GM21447 (cell line): ENCODE measurements at regions not wholly inside any gene's neighbourhood (a gene's known extent, or its start where the extent isn't known, plus 50 kb on each side); places are given as distances from the start of the nearest gene placed in this dataset.

Experiments
- ATAC-seq: cut with Tn5 transposase; IDR thresholded peaks from one replicate; pipeline ENCODE4 v1.9.1; 2021; ENCODE audit not compliant: unreplicated experiment

DNA sequence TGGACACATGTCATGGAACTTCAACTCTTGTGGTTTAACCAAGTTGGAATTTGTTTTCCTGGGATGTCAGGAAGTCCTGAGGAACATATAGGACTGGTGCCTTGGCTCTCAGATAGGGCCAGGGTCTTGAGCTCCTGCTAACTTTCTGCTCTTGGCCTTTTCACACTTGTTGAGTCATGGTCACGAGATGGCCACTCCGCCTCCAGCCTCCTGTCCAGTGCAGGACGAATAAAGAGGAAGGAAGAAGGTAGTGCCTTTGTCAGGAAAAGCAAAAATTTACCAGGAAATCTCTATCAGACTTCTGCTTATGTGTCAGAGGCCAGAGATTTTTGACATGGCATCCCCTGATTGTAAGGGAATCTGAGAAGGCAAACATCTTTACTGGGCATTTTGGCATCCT, 89.1 kb upstream of the ARHGAP20 start:
- no peak for ATAC-seq

GRCh38 chr11:110798201-110798900, 86.1 kb upstream of the ARHGAP20 start:
- ATAC-seq, result no peak

DNA sequence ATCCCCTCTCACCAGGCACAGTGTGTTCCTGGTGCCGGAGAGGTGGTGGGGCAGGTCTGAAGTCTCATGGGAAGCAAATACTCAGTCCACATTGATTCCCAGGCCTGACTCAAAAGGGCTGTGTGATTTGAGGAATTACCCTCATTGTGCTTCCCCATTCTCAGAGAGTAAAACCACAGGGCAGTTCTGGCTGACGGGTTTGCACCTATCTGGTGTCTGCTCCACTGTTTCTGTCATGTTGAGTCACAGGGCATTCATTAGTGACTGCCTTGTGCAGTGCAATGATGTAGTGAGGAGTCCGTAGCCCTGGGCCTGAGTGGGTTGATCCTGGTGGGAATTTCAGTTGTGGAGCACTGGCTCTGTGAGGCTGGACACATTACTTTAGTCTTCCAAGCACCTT, 85.2 kb upstream of the ARHGAP20 start:
- ATAC-seq, result peak; percentile 85

DNA sequence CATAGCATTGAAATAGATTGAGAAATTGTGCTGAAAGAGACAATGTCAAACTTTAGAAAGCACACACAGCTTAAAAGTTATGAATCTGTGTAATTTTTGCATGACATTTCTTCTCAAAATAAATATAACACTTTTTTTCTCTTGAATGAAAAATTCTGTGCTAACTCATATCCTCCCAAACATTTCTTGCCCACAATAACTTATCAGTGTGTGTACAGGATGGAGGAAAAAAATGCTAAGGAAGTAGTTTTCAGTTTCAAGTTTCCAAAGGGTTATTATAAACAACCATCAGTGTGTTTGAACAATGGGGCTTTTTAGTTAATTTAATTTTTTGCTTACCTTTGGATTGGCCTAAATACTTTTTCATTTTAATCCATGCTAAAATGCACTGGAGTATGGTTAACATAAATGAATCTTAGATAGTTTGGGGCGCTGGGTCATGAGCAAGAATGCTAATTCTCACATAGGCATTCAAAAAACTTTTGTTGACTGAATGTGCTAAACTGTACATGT, 82.9 kb upstream of the ARHGAP20 start:
- no peak for ATAC-seq

DNA sequence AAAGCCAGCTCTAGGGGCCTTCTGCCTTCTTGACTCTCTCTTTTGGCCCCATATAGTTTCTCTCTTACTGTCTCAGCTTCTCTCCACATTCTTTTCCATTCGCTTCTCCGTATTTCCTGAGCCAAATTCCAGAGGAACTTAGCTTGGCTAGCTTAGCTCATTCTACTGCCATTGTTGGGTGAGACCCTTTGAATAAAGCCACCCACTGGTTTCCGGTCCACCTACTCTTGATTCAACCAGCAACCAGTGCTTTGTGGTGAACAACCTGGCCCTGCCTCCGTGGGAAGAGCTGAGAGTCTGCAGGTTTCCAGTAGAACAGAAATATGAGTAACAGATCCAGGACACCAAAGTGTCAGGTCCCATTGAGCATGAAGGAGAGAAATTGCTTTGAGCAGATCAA, 81.3 kb upstream of the ARHGAP20 start:
- no peak for ATAC-seq

- no peak for ATAC-seq
Observed at GRCh38 chr11:110791621-110792020, 79.4 kb upstream of the ARHGAP20 start.

GRCh38 chr11:110787680-110788079, 75.4 kb upstream of the ARHGAP20 start:
- no peak for ATAC-seq

- no peak for ATAC-seq
Observed at GRCh38 chr11:110786226-110786902, 74.1 kb upstream of the ARHGAP20 start.

GRCh38 chr11:110785398-110785797, 73.2 kb upstream of the ARHGAP20 start:
- ATAC-seq, result no peak

GRCh38 chr11:110782616-110783015, 70.4 kb upstream of the ARHGAP20 start:
- no peak for ATAC-seq

GRCh38 chr11:110779108-110779507, 66.9 kb upstream of the ARHGAP20 start:
- ATAC-seq, result no peak

- no peak for ATAC-seq
Observed at GRCh38 chr11:110778343-110778742, 66.1 kb upstream of the ARHGAP20 start.

DNA sequence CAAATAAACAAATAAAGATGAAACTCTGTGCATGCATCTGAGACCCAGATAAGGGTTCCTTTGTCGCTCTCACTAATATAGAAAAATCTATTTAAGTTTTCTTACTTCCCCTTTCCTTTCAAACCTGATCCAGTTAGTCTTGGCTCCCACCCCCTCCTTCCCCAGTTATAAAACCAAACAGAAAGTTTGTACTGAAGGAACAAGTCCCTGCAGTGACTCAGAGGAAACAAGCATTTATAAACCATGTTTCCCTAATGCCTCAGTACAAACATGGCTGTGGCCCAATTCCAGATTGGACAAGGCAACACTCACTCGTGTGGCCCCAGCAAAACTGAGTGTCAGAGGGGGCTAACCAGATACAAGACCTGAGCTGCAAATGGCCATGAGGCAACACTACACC, 65.5 kb upstream of the ARHGAP20 start:
- ATAC-seq, result no peak

DNA sequence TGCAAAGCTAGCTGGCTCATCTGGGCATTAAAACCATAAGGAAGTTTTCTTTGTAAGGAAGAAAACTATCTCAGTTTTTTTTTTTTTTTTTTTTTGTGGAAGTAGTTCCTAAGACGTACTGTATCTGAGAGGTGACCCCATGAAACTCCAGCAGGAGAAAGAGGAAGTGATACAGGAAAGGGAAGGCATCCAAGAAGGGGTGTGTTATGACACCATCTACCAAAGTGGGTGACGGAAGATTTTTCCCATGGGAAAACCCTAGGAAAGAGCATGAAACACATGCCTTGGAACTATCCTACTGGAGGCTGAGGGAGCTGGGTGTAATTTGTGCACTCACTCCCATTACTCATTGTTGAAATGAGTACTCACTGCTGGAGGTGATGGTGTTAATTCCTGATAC, 63.8 kb upstream of the ARHGAP20 start:
- ATAC-seq, result no peak

DNA sequence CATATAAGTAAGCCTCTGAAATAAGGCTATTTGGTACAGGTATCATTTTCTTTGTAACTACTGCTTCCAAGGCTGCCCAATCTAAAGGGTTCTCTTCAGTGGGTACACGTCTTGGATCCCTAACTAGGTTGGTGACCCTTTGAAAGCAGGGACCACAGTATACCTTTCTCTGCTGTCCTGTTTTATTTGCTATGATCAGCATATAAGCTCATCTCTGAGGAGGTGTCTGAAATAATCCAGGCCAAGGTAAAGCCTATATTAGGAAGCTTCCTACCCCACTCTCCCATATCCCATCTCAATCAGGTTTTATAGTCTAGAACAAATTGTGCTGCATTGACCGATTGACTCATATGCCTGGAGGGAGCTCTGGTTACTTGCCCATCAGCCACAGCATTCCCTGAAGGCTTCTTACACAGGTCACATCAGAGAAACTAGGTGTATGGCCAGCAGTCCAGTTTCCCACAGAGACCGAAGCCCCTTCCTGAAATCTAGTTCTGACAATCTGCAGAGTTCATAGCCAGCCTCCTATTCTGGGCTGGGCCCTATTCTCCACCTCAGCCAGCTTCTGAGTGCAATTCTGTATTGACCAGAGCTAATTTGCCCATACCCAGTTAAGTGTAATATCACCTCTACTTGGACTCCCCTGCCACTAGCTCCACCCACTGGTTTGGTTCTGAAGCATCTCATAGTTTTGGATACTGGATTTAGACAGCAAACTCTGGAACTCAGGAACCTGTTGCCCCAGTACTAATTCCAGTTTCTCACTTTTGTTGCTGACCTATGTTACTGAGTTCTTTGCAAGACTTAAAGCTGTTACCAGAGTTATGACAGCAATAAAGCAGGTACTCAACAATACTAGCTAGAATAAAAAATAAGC, 62.1 kb upstream of the ARHGAP20 start:
- no peak for ATAC-seq

- ATAC-seq, result no peak
Observed at GRCh38 chr11:110773442-110773841, 61.2 kb upstream of the ARHGAP20 start.

DNA sequence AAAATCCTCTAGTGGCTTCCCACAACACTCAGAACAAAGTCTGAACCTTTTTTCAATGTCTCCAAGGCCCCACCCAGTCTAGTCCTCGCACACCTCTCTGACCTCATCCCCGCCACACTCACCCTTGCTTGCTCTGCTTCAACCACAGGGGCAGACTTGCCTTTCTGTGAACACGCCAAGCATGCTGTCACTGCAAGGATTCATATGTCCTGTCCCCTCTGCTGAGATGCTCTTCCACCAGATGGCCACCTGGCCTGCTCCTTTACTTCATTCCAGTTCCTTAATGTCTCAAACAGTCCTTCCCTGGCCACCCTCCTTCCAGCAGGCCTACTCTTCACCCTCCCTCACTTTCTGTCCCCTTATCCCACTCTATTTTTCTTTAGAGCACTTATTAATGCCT, 60.6 kb upstream of the ARHGAP20 start:
- ATAC-seq, result no peak

DNA sequence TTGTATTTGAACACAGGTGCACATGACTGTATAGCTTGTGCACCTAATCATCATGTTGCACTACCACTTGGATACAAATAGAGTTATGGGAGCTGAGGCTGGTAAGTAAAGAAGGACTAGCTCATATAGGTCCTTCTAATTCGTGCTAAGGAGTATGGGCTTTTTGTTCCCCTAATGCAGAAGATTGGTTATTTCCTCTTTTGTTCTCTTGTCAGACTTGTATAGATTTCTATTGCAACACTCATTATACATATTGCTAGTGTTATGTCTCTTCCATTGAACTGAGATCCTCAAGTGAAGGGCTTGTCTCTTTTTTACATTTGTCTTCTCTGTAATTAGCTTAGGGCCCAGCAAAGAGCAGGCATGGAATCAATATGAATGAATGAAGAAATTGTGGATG, 54.1 kb upstream of the ARHGAP20 start:
- ATAC-seq, result no peak

GRCh38 chr11:110764485-110764884, 52.2 kb upstream of the ARHGAP20 start:
- no peak for ATAC-seq

- no peak for ATAC-seq
Observed at GRCh38 chr11:110763249-110764011, 51.2 kb upstream of the ARHGAP20 start.

DNA sequence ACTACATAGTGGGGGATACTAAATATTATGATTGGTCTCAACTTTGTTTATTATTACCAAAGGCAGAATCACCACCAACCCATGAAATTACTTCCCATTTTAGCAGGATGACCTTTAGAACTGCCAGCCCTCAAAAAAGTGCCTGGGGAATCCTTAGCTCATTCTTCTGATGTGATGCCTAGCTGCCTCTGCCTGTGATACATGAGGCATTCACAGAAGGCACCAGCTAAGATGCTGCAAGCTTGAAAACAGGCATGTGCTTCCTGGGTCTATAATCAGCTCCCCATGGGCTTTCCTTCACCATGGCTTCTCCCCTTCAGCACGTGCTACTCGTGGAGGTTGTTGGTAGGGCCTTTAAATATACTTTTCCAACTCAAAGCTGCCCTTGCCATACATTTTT, 50.4 kb upstream of the ARHGAP20 start:
- ATAC-seq, result no peak
